ENCODE measurements at regions not wholly inside any gene's neighbourhood (a gene's known extent, or its start where the extent isn't known, plus 50 kb on each side); places are given as distances from the start of the nearest gene placed in this dataset.
"Not testable (repeated sequence)": the region's sequence is repeated elsewhere in the genome, so short reads cannot be mapped to it uniquely, and the experiment has no call there.

DNA sequence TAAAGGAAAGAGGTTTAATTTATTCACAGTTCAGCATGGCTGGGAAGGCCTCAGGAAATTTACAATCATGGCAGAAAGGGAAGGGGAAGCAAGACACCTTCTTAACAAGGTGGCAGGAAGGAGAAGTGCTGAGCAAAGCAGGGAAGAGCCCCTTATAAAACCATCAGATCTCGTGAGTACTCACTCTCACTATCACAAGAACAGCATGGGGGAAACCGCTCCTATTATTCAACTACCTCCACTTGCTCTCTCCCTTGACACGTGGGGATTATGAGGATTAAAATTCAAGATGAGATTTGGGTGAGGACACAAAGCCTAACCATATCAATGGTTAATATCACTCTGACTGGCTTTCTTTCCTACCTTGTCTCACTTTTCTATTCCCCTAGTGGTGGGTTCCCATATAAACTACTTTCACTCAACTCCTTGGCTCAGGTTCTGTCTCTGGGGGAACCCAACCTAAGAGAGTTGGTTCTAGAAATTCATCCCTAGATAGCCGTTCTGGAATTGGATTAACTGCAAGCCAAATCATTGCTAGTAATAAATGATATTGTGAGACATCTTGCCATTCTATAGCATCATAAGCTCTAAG, 749.8 kb upstream of the GRAMD2B start:
- H3K27ac ChIP-seq (ENCODE audit: insufficient read depth, low read length, poor library complexity, severe bottlenecking) = no peak overlapping the region
- DNase-seq = no peak
- H3K4me1 ChIP-seq (ENCODE audit: control insufficient read depth, insufficient read depth, low read length, poor library complexity, severe bottlenecking) = no peaks in the 10 kb centered on the region
- Mint-ChIP-seq H3K4me3 (no peak overlapping the region), H3K27me3 (no peaks in the 10 kb centered on the region), H3K9me3 (peaks cover 2 to 9% (median 6%) of the 10 kb centered on the region in 7 donors), H3K4me1 (no peaks in the 10 kb centered on the region), H3K36me3 (no peaks in the 10 kb centered on the region), H3K27ac (no peak overlapping the region)
- H3K27me3 ChIP-seq (ENCODE audit: control insufficient read depth, insufficient read depth, low read length) = no peaks in the 10 kb centered on the region
- no peaks in the 10 kb centered on the region for H3K36me3 ChIP-seq (ENCODE audit: control insufficient read depth, insufficient read depth, low read length)
- no peak overlapping the region for H3K4me3 ChIP-seq (ENCODE audit: low read depth, low read length)
- H3K9me3 ChIP-seq (ENCODE audit: control insufficient read depth in 2 of 2, low read length in 2 of 2) = peaks cover 7 to 8% of the 10 kb centered on the region in 2 experiments
- ATAC-seq (ENCODE audit: low read depth in 2 of 2) = no peak

DNA sequence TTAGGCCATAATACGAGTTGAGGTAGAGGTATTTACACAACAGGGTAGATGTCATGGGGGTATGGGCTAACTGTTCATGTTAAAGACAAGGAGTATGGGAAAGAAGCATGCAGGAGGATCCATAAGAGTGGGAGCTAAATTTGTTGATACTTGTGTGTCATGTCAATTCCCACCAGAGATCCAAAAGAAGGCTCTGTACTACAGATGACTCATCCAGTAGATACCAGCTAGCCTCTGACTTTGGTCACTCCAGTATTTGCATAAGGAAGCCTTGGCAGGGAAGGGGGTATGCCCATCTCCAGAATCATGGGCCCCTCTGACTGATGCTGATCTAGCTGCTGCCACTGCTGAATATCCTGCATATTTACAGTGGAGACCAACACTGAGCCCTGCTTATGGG, 743.7 kb upstream of the GRAMD2B start:
- Histone ChIP-seq H3K4me3 (ENCODE audit: low read depth, low read length) (no peak overlapping the region), H3K27me3 (ENCODE audit: control insufficient read depth, insufficient read depth, low read length) (no peaks in the 10 kb centered on the region), H3K9me3 (ENCODE audit: control insufficient read depth in 2 of 2, low read length in 2 of 2) (peaks cover 4% of the 10 kb centered on the region in 2 experiments), H3K36me3 (ENCODE audit: control insufficient read depth, insufficient read depth, low read length) (no peaks in the 10 kb centered on the region), H3K4me1 (ENCODE audit: control insufficient read depth, insufficient read depth, low read length, poor library complexity, severe bottlenecking) (no peaks in the 10 kb centered on the region), H3K27ac (ENCODE audit: insufficient read depth, low read length, poor library complexity, severe bottlenecking) (no peak overlapping the region)
- Mint-ChIP-seq H3K4me3 (no peak overlapping the region), H3K9me3 (peaks cover 0 to 6% (median 6%) of the 10 kb centered on the region in 7 donors), H3K27ac (no peak overlapping the region), H3K27me3 (no peaks in the 10 kb centered on the region), H3K36me3 (no peaks in the 10 kb centered on the region), H3K4me1 (no peaks in the 10 kb centered on the region)
- DNase-seq (no peak), ATAC-seq (ENCODE audit: low read depth in 2 of 2) (no peak)

DNA sequence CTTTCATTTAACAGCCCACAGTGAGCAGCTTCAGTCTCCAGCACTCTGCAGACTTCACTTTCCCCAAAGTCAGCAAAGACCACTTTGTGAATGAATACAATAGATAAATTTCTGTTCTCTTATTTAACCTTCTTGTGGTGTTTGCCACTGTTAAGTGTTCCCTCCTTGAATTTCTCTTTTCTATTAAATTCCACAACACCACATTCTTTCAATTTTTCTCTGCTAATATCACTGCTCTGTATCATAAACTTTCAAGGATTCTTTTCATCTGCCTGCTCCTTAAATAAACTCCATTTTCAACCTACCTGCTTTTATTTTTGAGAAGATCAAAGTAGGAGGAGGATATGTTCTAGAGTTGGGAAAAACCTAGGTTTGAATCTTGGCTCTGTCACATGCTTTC, 739.5 kb upstream of the GRAMD2B start:
- DNase-seq (no peak), ATAC-seq (ENCODE audit: low read depth in 2 of 2) (no peak)
- H3K4me1 Mint-ChIP-seq = no peaks in the 10 kb centered on the region
- no peaks in the 10 kb centered on the region for H3K27me3 ChIP-seq (ENCODE audit: control insufficient read depth, insufficient read depth, low read length)
- no peaks in the 10 kb centered on the region for H3K36me3 ChIP-seq (ENCODE audit: control insufficient read depth, insufficient read depth, low read length)
- no peak overlapping the region for H3K27ac ChIP-seq (ENCODE audit: insufficient read depth, low read length, poor library complexity, severe bottlenecking)
- H3K4me3 ChIP-seq (ENCODE audit: low read depth, low read length) = no peak overlapping the region
- H3K9me3 Mint-ChIP-seq = peaks cover 0 to 23% (median 8%) of the 10 kb centered on the region in 7 donors
- H3K9me3 ChIP-seq (ENCODE audit: control insufficient read depth in 2 of 2, low read length in 2 of 2) = no peaks in the 10 kb centered on the region
- no peaks in the 10 kb centered on the region for H3K36me3 Mint-ChIP-seq
- H3K4me1 ChIP-seq (ENCODE audit: control insufficient read depth, insufficient read depth, low read length, poor library complexity, severe bottlenecking) = no peaks in the 10 kb centered on the region
- H3K4me3 Mint-ChIP-seq = no peak overlapping the region
- no peak overlapping the region for H3K27ac Mint-ChIP-seq
- H3K27me3 Mint-ChIP-seq = no peaks in the 10 kb centered on the region

DNA sequence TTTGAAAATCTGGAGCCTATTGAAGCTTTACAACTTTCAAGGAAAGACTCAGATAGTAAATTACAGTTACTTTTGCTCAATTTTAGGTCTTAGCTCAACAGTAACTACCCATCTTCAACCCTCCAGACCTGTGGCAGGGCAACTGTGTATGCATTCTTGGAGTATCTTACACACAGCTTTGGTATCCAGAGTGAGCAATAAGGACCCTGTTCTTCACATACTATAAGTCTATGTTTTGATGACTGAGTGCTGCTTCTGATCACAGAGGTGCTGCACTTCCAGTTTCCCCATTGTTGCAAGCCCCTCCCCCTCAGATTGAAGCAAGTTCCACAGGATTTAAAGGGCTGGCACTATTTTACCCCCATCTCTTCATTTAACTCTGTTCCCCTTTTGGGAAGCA, 737.4 kb upstream of the GRAMD2B start:
- Histone ChIP-seq H3K27ac (ENCODE audit: insufficient read depth, low read length, poor library complexity, severe bottlenecking) (no peak overlapping the region), H3K36me3 (ENCODE audit: control insufficient read depth, insufficient read depth, low read length) (no peaks in the 10 kb centered on the region), H3K4me1 (ENCODE audit: control insufficient read depth, insufficient read depth, low read length, poor library complexity, severe bottlenecking) (no peaks in the 10 kb centered on the region), H3K4me3 (ENCODE audit: low read depth, low read length) (no peak overlapping the region), H3K27me3 (ENCODE audit: control insufficient read depth, insufficient read depth, low read length) (no peaks in the 10 kb centered on the region), H3K9me3 (ENCODE audit: control insufficient read depth in 2 of 2, low read length in 2 of 2) (no peaks in the 10 kb centered on the region)
- H3K9me3 Mint-ChIP-seq = peaks cover 0 to 23% (median 9%) of the 10 kb centered on the region in 7 donors
- no peak overlapping the region for H3K4me3 Mint-ChIP-seq
- H3K36me3 Mint-ChIP-seq = no peaks in the 10 kb centered on the region
- DNase-seq (no peak), ATAC-seq (ENCODE audit: low read depth in 2 of 2) (no peak)
- no peaks in the 10 kb centered on the region for H3K27me3 Mint-ChIP-seq
- H3K27ac Mint-ChIP-seq = no peak overlapping the region
- no peaks in the 10 kb centered on the region for H3K4me1 Mint-ChIP-seq

DNA sequence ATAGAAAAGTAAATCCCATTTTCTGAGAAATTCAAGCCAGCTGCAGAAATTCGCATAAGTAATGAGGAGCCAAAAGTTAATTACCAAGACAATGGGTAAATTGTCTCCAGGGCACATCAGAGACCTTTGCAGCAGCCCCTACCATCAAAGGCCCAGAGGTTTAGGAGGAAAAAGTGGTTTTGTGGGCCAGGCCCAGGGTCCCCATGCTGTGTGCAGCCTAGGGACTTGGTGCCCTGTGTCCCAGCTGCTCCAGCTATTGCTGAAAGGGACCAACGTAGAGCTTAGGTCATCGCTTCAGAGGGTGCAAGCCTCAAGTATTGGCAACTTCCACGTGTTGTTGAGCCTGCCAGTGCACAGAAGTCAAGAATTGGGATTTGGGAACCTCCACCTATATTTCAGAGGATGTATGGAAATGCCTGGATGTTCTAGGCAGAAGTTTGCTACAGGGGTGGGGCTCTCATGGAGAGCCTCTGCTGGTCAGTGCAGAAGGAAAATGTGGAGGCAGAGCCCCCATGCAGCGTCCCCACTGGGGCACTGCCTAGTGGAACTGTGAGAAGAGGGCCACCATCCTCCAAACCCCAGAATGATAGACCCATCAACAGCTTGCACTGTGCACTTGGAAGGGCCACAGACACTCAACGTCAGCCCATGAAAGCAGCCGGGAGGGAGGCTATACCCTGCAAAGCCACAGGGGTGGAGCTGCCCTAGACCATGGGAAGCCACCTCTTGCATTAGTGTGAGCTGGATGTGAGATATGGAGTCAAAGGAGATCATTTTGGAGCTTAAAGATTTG, 731.3 kb upstream of the GRAMD2B start:
- H3K27ac Mint-ChIP-seq; H3K4me3 ChIP-seq (ENCODE audit: low read depth, low read length); H3K36me3 ChIP-seq (ENCODE audit: control insufficient read depth, insufficient read depth, low read length); H3K4me1 ChIP-seq (ENCODE audit: control insufficient read depth, insufficient read depth, low read length, poor library complexity, severe bottlenecking); DNase-seq; H3K4me1 Mint-ChIP-seq; ATAC-seq (ENCODE audit: low read depth in 2 of 2); H3K27me3 Mint-ChIP-seq; H3K27me3 ChIP-seq (ENCODE audit: control insufficient read depth, insufficient read depth, low read length); H3K4me3 Mint-ChIP-seq; H3K27ac ChIP-seq (ENCODE audit: insufficient read depth, low read length, poor library complexity, severe bottlenecking); H3K9me3 ChIP-seq (ENCODE audit: control insufficient read depth in 2 of 2, low read length in 2 of 2); H3K36me3 Mint-ChIP-seq: not testable (repeated sequence)
- peaks cover 1 to 22% (median 4%) of the 10 kb centered on the region in 7 donors for H3K9me3 Mint-ChIP-seq

- H3K27me3 Mint-ChIP-seq = no peaks in the 10 kb centered on the region
- Histone ChIP-seq H3K27me3 (ENCODE audit: control insufficient read depth, insufficient read depth, low read length) (no peaks in the 10 kb centered on the region), H3K9me3 (ENCODE audit: control insufficient read depth in 2 of 2, low read length in 2 of 2) (peaks cover 0 to 1% of the 10 kb centered on the region in 2 experiments), H3K36me3 (ENCODE audit: control insufficient read depth, insufficient read depth, low read length) (no peaks in the 10 kb centered on the region), H3K4me3 (ENCODE audit: low read depth, low read length) (no peak overlapping the region), H3K27ac (ENCODE audit: insufficient read depth, low read length, poor library complexity, severe bottlenecking) (no peak overlapping the region), H3K4me1 (ENCODE audit: control insufficient read depth, insufficient read depth, low read length, poor library complexity, severe bottlenecking) (no peaks in the 10 kb centered on the region)
- no peak for ATAC-seq (ENCODE audit: low read depth in 2 of 2)
- H3K27ac Mint-ChIP-seq = no peak overlapping the region
- no peaks in the 10 kb centered on the region for H3K4me1 Mint-ChIP-seq
- no peak for DNase-seq
- H3K4me3 Mint-ChIP-seq = no peak overlapping the region
- no peaks in the 10 kb centered on the region for H3K36me3 Mint-ChIP-seq
- H3K9me3 Mint-ChIP-seq = peaks cover 0 to 19% (median 2%) of the 10 kb centered on the region in 7 donors
Measured at GRCh38 chr5:125695996-125696655, 727.1 kb upstream of the GRAMD2B start.

DNA sequence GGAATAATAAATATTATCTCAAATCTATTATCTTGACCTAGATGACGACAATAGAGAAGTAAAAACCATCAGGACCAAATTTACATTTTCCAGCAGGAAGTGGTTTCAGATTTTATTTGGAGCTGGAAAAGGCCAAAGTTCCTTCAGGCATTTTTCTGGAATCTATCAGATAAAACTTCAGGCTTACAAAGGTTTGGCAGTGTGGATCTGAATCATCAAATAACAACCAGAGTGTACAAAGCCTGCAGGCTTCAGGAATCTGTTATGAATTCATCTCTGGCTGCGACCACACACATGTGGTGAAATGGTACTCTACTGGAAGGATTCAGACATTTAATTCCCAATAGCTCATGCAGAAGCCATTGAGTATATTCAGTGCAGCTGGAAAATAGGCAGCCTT, 726.4 kb upstream of the GRAMD2B start:
- Histone ChIP-seq H3K9me3 (ENCODE audit: control insufficient read depth in 2 of 2, low read length in 2 of 2) (peaks cover 0 to 1% of the 10 kb centered on the region in 2 experiments), H3K36me3 (ENCODE audit: control insufficient read depth, insufficient read depth, low read length) (no peaks in the 10 kb centered on the region), H3K27me3 (ENCODE audit: control insufficient read depth, insufficient read depth, low read length) (no peaks in the 10 kb centered on the region), H3K4me3 (ENCODE audit: low read depth, low read length) (no peak overlapping the region), H3K4me1 (ENCODE audit: control insufficient read depth, insufficient read depth, low read length, poor library complexity, severe bottlenecking) (no peaks in the 10 kb centered on the region), H3K27ac (ENCODE audit: insufficient read depth, low read length, poor library complexity, severe bottlenecking) (no peak overlapping the region)
- no peak for ATAC-seq (ENCODE audit: low read depth in 2 of 2)
- Mint-ChIP-seq H3K27ac (no peak overlapping the region), H3K9me3 (peaks cover 0 to 16% (median 2%) of the 10 kb centered on the region in 7 donors), H3K27me3 (no peaks in the 10 kb centered on the region), H3K4me3 (no peak overlapping the region), H3K36me3 (no peaks in the 10 kb centered on the region), H3K4me1 (no peaks in the 10 kb centered on the region)
- no peak for DNase-seq
